ENCODE measurements at regions not wholly inside any gene's neighbourhood (a gene's known extent, or its start where the extent isn't known, plus 50 kb on each side); places are given as distances from the start of the nearest gene placed in this dataset.

DNA sequence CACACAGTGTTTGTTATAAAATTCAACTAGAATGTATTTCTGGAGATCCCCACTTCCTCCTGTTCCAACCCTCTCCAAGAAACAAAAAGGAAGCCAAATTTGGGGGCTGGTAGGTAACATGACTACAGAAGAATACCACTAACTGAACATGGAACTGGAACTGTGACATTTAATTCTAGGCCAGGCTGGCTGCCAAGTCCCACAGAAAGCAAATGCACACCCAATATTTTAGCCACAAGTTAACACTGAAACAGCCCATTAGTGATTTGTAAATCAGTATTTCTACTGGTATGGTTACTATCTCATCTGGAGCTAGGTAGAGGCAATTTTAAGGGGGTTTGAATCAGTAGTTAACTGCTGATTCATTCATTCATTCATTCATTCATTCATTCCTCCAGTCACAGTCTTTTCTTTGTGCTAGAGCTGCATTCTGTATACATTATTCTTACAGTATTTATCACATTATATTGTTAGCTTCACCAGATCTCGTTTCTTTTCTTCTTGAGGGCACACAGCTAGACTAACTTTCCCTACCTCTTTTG, 131.7 kb upstream of the GDNF start:
- no peak for TF ChIP-seq POLR2A (IDR thresholded peaks at IDR 0.05)
- TF ChIP-seq, protein P1, sequence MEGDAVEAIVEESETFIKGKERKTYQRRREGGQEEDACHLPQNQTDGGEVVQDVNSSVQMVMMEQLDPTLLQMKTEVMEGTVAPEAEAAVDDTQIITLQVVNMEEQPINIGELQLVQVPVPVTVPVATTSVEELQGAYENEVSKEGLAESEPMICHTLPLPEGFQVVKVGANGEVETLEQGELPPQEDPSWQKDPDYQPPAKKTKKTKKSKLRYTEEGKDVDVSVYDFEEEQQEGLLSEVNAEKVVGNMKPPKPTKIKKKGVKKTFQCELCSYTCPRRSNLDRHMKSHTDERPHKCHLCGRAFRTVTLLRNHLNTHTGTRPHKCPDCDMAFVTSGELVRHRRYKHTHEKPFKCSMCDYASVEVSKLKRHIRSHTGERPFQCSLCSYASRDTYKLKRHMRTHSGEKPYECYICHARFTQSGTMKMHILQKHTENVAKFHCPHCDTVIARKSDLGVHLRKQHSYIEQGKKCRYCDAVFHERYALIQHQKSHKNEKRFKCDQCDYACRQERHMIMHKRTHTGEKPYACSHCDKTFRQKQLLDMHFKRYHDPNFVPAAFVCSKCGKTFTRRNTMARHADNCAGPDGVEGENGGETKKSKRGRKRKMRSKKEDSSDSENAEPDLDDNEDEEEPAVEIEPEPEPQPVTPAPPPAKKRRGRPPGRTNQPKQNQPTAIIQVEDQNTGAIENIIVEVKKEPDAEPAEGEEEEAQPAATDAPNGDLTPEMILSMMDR (IDR thresholded peaks at IDR 0.05), result no peak
